IPS DF 4.7 (cell line): ENCODE measurements at regions not wholly inside any gene's neighbourhood (a gene's known extent, or its start where the extent isn't known, plus 50 kb on each side); places are given as distances from the start of the nearest gene placed in this dataset.
"Not testable (repeated sequence)": the region's sequence is repeated elsewhere in the genome, so short reads cannot be mapped to it uniquely, and the experiment has no call there.

ENCODE experiments used
- DNase-seq: peaks from one replicate; pipeline ENCODE4 v3.0.0-alpha.2; 2013; ENCODE audit warnings: low spot score; ENCODE audit errors: extremely low read depth

DNA sequence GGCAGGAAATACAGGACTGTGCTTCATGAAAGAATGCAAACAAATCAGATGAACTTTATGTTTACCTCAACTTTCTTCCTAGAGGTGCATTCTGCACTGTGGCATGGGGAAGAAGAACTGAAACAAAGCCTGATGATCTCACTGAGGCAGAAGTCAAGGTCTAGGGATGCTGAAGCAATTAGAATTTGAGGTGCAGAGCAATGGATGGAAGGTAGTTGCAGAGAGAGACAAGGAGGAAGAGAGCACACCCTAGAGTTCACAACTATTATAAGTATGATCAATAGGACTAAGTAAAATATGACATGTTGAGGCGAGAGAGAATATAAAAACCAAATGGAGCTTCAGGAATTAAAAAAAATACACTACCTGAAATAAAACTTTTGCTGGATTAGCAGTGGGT lies 420.1 kb downstream of the EDEM1 start:
- no peak for DNase-seq

DNA sequence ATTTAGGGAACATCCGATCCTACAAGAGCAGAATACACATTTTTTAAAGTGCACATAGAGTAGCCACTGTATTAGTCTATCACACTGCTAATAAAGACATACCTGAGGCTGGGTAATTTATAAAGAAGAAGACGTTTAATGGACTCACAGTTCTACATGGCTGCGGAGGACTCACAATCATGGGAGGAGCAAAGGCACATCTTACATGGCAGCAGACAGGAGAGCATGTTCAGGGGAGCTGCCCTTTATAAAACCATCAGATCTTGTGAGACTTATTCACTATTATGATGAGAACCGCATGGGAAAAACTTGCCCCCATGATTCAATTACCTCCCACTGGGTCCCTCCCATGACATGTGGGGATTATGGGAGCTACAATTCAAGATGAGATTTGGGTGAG lies 421.5 kb downstream of the EDEM1 start:
- DNase-seq = not testable (repeated sequence)

DNA sequence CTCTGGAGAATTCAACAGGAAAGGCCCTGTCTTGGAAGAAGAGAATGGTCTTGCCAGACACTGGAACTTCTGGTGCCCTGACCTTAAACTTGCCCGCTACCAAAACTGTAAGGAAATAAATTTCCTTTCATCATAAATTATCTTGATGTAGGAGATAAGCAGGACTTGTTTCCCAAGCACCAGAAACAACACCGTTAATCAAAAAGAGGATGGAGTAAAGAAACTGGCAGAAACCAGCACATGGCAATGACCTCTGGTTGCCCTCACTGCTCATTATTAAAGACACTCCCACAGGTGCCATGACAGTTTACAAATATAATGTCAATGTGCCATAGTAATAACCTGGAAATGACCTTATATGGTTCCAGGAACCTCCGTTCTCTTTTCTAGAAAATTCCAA lies 426.1 kb downstream of the EDEM1 start:
- DNase-seq = no peak

DNA sequence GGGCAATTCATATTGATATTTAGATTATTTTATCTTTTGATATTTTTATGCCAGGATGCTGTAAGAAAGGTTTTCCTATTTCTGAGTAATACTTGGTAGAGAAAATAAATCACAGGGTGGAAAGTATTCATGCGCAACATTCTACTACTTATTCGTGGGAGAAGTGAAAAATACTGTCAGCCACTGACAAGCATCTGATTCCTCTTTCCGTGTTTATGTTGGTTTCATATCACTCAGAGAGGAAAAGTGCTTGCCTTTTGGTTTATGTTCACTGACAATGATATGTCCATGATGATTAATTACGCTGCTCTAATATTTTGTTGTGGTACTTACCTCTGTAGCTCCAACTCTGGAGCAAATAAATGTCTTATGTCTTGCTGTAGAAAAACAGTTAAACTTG lies 429.4 kb downstream of the EDEM1 start:
- no peak for DNase-seq

DNA sequence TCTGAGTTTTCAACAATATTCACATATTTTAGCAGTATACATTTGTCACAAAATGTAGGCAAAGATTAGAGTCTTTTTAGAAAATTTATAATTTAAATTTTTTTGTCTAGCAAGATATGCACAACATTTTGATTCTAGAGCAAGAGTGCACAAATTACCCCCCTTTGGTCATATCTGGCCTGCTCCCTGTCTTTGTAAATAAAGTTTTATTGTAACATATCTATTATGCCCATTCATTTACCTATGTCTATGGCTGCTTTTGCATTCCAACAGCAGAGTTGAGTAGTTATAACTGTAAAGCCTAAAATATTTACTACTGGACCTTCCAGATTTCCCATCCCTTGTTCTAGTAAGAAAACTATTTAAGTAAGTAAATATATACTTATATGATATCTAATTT lies 430.7 kb downstream of the EDEM1 start:
- no peak for DNase-seq

DNA sequence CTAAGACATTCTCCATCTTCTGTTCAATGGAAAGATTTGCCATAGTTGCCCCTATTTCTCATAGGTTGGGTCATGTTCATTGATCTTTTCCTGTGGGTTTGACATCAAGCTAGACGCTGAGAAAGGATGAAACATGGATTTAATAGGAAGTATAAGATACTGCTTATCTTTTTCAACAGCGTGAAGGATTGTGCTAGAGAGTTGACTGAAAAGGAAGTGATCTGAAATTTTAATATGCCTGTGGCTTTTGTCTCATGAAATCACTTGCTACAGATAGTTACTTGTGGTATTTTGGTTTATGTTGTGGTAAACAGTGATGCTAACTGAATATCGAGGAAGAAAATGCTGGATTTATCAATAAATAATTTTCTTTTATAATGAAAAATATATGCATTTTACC lies 442.9 kb downstream of the EDEM1 start:
- no peak for DNase-seq

DNA sequence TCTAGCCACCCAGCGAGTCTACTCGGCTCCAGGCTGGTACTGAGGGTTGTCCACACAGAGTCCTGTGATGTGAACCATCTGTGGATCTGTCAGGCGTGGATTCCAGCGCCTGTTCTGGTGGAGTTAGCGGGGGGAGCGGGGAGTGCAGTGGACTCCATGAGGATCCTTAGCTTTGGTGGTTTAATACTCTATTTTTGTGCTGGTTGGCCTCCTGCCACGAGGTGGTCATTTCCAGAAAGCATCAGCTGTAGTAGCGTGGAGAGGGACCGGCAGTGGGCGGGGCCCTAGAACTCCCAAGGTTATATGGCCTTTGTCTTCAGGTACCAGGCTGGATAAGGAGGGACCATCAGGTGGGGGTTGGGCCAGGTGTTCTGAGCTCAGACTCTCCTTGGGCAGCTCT lies 446.5 kb downstream of the EDEM1 start:
- no peak for DNase-seq

DNA sequence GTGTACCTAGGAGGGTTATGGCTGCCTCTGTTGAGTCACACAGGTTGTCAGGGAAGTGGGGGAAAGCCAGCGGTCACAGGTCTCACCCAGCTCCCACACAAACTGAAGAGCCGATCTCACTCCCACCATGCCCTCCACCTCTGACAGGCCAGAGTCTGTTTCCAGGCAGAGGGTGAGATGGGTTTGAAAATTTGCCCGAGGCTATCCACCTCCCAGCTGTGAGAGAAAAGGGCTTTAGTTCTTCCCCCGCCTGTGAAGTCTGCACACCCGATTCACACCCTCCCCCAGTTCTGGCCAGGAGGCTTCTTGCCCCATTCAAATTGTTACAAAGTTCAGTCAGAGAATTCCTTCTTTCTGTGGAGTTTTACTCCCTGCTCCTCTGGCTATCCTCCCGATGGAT lies 446.9 kb downstream of the EDEM1 start:
- DNase-seq = no peak

DNA sequence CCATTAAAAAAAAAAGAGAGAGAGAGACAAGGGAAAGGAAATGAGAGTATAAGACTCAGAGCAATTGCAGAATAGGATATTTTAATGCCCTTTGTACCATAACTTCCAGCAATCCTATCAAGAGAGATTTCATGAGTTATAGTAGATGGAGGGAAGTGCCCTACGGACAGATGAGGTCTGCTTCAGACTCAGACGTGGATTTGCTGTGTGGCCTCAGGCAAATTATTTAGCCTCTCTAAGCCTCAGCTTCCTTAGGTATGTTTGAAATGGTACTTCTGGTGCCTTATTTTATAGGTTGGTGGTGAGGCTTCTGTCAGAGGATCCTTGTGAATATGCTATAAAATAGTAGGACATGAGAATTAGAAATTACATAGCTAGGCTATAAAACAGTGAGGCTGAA lies 448.2 kb downstream of the EDEM1 start:
- DNase-seq = no peak

DNA sequence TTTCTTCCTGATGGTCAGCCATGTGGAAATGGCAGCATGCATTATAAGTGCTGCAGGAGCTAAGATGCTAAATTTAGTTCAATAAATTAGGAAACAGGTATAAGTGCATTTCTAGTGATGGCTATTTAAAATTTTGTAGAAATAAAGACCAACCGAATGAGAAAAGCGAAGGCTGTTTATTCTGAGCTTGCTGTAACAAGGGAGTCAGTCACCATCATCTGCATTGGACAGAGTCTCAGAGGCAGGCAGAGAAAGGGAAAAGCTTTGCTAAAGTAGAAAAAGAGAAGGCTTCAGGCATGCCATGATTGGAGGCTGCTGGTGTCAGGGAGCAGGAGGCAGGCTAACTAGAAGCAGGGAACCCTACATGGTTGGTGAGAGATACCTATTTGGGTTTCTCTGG lies 451.0 kb downstream of the EDEM1 start:
- no peak for DNase-seq

DNA sequence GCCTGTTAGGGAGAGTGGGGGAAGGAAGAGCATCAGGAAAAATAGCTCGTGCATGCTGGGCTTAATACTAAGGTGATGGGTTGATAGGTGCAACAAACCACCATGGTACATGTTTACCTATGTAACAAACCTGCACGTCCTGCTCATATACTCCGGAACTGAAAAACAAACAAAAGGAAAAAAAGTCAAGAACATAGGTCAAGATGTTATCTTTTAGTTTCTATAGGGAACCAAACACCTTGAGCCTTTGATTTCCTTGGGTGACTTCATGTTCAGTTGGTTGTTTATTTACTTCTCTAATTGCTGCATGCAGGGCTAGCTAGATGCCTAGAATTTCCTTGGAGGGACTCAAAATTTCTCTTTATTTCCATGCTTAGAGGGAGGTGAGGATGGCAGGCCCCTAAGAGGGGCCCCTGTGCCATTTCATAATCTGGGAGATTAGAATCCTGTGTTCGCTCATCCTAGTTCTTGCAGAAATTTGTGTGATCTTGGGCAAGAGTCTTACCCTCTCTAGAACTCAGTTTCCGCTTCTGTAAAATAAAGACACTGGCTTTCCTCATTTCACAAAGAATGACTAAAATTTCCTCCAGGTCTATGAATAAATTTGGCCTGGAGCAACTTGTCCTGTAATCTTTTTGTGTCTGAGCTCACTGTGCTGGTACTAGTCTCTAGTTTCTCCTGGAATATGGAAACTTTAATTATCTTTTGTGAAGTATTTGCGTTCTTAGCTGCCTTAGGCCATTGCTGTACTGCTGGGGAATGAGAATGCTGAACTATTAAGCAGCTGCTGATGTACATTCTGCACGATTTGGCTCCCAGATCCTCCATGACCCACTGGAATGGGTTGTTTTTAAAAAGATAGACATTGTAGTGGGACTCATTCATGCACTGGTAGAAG lies 457.5 kb downstream of the EDEM1 start:
- DNase-seq = no peak

DNA sequence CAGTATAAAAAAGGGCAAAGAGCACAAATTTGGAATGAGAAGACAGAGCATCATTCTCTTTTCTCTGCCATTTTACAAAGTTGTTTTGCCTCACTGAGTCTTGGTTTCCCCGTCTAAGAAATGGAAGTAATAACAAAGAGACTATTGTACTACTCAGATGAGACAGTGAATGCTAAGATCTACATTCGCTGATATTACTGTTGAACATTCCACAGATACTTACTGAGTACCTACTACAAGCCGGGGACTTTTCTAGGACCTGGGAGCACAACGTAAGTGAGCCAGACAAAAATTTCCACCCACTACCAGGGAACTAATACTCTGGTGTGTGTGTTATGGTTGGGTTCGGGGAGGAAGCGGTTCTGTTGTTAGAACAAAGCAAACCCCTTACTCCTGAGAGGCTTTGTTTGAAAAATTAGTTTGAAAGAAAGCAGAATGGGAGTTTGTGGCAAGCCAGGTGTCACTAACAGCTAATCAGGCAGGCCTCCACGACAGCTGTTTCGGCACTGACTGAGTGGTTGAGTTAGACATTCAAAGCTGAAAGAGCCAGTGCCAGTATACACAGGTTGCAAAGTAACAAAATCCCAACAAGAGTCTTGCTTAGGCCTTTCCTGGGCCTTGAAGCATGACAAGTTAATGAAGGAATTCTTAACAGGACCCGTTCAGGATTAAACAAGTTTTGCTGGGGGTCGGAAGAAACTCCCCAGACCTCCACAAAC lies 458.3 kb downstream of the EDEM1 start:
- no peak for DNase-seq

DNA sequence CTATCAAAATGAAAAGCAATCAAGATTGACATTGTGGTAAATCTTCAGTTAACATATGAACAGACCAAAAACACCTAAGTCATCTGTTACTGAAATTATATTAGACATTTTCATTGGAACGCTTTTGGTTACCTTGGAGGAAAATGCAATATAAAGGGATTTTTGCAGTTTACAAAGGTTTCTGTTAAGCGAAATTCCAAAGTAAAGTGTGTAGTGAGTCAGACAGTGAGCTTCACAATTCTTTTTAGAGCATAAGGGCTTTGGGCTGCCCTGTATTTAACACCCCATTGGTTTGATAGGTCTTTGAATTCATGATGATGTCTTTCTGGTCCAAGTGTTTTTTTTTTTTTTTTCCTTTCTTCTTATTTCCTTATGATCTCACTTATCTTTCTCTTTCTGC lies 462.8 kb downstream of the EDEM1 start:
- no peak for DNase-seq

DNA sequence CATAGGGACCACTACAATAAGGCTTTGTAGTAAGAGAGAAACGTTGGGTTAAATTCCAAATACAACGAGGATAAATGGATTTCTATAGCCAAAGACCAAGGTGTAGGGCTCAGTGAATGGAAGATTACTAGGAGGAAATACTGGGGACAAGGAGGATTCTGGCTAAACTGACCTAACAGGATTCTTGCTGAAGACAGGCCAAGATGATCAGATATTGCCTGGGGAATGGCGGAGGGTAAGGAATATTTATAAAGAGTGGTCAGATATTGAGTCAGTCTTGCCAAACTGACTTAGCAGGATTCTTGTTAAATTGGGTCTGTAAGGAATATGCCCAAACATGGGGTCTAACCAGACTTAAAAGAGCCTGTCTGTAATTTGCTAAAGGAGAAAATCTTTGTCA lies 463.8 kb downstream of the EDEM1 start:
- DNase-seq = no peak

DNA sequence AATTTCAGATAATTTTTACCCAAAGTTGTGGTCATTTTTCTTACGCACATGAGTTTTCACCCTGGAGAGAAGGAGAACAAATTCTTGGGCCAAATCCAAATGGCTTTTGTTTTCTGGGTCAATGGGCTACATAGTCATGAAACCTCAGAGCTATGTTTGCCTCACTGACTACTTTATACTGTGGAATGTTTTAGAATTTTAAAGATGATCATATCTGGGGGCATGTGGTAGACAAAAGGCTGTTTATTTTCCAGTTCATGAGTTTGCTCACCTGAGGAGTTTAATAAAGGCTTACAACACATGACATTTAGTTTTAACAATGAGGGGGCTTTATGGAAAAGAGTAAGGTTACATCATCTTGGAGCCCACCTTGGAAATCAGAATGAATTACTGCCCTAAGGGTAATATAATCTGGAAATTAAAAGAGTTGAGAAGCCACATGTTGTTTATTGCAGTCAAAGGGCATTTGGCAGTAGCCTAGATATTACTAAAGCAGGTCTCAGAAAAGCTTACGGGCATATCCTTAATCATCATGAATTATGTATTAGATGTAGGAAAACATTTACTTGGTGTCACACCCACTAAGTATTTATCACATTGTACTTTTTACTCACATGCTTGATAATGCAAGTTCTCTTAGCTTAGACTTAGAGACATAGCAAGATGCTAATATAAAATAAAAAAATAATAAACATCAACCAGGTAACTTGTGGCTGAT lies 466.1 kb downstream of the EDEM1 start:
- DNase-seq = no peak

DNA sequence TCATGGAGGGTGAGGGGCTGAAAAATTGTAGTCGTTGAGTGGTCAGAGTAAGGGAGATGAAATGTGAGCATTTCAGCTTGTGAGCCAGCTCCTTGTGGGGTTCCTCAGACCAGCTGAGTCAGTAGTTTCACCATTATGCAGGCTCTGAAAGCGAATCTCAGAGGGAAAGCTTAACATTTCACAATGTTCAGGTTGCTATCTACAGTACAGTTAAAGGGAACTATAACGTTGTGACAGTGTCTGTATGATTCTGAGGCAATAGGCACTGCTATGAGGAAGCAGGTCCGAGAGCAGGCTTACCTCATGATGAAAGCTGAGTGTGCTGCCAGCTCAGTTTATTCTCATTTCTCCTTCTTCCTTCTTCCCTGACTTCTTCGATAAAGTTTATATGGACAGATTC lies 469.6 kb downstream of the EDEM1 start:
- DNase-seq = no peak

DNA sequence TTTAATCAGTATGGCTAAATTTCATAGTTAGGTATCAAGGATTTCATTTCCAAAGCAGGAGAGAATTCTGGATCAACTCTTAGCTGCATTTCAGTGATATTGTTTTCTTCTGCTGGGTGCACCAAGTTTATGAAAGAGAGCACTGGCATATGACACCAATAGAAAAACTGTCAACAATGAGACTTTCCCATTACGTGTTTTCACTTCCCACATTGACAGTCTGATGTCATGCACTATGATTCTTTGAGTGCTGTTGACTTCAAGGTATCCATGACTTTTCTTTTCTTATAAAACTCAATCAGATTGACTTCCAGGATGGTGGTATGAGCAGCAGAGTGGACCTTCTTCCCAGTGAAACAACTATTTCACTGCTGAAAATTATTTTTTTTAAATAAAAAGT lies 476.1 kb downstream of the EDEM1 start:
- no peak for DNase-seq

DNA sequence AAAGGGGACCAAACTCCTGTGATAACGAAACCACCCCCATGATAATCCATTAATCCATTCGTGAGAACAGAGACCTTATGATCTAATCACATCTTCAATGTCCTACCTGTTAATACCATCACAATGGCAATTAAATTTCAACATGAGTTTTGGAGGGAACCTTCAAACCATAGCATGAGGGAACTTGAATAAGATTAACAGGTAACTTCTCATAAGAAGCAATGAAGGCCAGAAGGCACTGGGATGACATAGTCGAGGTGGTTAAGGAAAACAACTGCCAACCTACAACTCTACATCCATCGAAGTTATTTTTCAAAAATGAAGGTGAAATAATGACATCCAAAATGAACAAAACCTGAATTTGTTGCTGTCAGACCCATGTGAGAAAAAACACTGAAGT lies 478.9 kb downstream of the EDEM1 start:
- DNase-seq = no peak

DNA sequence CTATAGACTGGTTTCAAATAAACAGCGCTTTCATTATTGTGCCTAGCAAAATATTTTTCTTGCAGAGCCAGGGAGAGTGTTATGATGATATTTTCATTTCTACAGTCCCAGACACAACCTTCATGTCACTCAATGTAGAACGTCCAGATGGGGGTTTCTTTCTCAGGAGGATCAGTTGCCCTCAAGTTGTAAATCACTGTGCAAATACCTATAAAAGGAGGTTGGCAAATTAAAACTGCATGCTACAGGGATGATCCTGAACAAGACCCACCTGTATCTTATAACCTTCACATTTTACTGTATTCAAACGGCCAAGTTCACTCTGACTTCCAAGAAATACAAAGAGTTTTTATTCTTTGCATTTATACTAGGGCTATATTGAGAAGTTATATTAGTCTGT lies 486.0 kb downstream of the EDEM1 start:
- DNase-seq = no peak

DNA sequence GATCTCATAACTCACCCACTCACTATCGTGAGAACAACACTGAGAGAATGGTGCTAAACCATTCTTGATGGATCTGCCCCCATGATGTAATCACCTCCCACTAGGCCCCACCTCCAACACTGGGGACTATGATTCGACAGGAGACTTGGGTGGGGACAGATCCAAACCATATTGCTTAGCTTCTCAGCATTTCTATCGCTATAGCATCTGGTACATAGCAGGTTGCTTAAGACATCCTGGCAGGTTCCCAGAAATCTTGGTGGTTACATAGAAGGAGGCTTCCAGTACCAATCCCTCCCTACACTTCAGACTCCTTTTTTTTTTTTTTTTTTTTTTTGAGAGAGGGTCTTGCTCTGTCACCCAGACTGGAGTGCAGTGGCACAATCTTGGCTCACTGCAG lies 487.8 kb downstream of the EDEM1 start:
- DNase-seq = no peak

DNA sequence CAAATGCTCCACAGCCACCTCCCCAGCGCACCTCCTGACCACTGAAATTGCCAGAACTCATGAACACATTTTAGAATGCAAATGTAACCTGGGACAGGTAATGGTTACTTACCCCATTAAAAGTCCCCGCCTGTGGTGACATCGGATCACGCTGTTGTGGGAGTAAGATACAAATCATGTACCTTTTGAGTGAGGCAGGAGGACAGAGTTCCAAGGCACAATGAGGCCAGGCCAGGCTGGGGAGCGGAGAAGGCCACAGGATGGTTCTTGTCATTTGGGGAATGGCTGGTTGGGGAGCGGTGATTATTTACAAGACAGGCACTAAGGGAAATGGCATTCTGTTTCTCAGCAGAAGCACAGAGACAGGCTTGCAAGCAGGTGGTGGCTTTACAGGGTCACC lies 490.0 kb downstream of the EDEM1 start:
- DNase-seq = no peak

DNA sequence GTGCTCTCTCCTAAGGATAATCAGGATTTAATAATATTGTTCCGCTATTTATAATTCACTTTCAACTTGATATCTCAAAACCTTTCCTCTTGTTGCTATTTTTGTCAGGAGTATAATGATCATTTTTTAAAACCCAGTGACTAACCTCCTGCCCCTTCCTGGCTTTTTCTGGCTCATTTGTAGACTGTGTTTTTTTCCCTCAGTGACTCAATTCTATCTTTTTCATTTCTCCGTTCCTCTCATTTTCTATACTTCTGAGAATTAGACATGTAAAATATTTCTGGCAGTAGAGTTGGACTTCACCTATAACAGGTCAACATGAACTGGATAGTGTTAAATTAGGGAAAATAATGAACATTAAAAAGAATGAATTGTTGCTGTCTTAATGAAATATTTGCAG lies 490.7 kb downstream of the EDEM1 start:
- DNase-seq = no peak
